OCI-LY3 (cell line): ENCODE measurements at regions not wholly inside any gene's neighbourhood (a gene's known extent, or its start where the extent isn't known, plus 50 kb on each side); places are given as distances from the start of the nearest gene placed in this dataset.

ENCODE experiments used
- EZH2phosphoT487 ChIP-seq: fragments of 200-600 bp; shearing (Covaris generic); IDR thresholded peaks from 2 replicates; pipeline ENCODE4 v1.6.1; 2018; ENCODE audit warnings: antibody characterized with exemption, mixed run types, low read depth
- TF ChIP-seq, protein P1 (sequence below): fragments of 200-600, 300-600 bp; sonication (generic); IDR thresholded peaks from 2 replicates; pipeline ENCODE4 v1.5.1; 2014; ENCODE audit warnings: antibody characterized with exemption, low read length, low read depth

DNA sequence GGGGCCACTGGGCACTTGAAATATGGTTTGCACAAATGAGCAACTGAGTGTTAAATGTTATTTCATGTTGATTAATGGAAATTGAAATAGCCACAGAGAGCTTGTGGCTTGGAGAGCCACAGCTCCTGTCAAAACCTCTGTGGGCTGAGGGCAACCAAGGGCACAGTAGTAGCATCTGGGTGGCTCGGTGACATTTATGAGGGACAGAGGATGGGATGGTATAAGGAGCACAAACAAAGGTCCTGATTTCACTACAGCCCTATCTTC, 215.9 kb downstream of the SOX9 start:
- TF ChIP-seq, protein P1, sequence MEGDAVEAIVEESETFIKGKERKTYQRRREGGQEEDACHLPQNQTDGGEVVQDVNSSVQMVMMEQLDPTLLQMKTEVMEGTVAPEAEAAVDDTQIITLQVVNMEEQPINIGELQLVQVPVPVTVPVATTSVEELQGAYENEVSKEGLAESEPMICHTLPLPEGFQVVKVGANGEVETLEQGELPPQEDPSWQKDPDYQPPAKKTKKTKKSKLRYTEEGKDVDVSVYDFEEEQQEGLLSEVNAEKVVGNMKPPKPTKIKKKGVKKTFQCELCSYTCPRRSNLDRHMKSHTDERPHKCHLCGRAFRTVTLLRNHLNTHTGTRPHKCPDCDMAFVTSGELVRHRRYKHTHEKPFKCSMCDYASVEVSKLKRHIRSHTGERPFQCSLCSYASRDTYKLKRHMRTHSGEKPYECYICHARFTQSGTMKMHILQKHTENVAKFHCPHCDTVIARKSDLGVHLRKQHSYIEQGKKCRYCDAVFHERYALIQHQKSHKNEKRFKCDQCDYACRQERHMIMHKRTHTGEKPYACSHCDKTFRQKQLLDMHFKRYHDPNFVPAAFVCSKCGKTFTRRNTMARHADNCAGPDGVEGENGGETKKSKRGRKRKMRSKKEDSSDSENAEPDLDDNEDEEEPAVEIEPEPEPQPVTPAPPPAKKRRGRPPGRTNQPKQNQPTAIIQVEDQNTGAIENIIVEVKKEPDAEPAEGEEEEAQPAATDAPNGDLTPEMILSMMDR = no peak
- TF ChIP-seq EZH2phosphoT487 = no peak
